ENCODE measurements at regions not wholly inside any gene's neighbourhood (a gene's known extent, or its start where the extent isn't known, plus 50 kb on each side); places are given as distances from the start of the nearest gene placed in this dataset.

DNA sequence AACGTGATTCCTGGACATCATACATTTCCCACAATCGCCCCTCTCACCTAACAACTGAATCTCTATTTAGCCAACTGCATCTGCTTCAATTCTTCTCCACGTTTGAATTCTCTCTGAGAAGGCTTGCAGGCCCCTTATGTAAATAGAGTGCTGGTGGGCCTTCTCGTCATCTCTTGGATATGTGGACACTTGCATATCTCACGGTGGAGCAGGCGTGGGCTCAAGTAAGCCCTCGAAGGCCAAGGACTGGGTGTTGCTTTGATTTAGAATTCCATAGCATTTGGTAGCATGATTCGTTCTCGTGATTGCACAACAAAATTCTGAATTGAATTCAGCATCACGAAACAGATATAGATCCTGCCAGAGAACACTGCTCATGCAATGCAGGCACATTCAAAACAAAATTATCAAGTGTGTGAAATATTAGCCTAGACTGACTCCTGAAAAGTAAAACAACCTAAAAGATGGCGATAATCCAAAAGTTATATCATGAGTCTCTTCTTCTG is 613.6 kb downstream of the TFAP2A start:
- TF ChIP-seq, protein P1, sequence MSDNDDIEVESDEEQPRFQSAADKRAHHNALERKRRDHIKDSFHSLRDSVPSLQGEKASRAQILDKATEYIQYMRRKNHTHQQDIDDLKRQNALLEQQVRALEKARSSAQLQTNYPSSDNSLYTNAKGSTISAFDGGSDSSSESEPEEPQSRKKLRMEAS (IDR thresholded peaks at IDR 0.05; ENCODE audit: insufficient read depth, insufficient read length): no peak
- TF ChIP-seq GATA2 (IDR thresholded peaks at IDR 0.05; ENCODE audit: insufficient read depth, insufficient read length, low read depth, low read length) (no peak), EZH2 (IDR thresholded peaks at IDR 0.05; ENCODE audit: borderline replicate concordance, low read depth, low read length, severe bottlenecking) (no peak), POLR2AphosphoS5 (IDR thresholded peaks at IDR 0.05; ENCODE audit: insufficient read depth, low read depth, low read length) (no peak), JUN (IDR thresholded peaks at IDR 0.05; ENCODE audit: borderline replicate concordance, insufficient read depth, insufficient read length, low read depth) (no peak), MYC (IDR thresholded peaks at IDR 0.05; ENCODE audit: low read depth, low read length) (no peak), POLR2A (IDR thresholded peaks at IDR 0.05; ENCODE audit: low read depth, low read length) (no peak), FOS (IDR thresholded peaks at IDR 0.05; ENCODE audit: borderline replicate concordance, insufficient read depth, low read length) (no peak)
- TF ChIP-seq, protein P2, sequence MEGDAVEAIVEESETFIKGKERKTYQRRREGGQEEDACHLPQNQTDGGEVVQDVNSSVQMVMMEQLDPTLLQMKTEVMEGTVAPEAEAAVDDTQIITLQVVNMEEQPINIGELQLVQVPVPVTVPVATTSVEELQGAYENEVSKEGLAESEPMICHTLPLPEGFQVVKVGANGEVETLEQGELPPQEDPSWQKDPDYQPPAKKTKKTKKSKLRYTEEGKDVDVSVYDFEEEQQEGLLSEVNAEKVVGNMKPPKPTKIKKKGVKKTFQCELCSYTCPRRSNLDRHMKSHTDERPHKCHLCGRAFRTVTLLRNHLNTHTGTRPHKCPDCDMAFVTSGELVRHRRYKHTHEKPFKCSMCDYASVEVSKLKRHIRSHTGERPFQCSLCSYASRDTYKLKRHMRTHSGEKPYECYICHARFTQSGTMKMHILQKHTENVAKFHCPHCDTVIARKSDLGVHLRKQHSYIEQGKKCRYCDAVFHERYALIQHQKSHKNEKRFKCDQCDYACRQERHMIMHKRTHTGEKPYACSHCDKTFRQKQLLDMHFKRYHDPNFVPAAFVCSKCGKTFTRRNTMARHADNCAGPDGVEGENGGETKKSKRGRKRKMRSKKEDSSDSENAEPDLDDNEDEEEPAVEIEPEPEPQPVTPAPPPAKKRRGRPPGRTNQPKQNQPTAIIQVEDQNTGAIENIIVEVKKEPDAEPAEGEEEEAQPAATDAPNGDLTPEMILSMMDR (IDR thresholded peaks at IDR 0.05; ENCODE audit: extremely low read depth in 1 of 2, insufficient read depth in 1 of 2, low read depth in 1 of 2, low read length in 2 of 2): no peak
- Histone ChIP-seq H4K20me1 (replicated peaks; ENCODE audit: control insufficient read depth, extremely low read depth, insufficient read depth, low read length) (no peaks in the 10 kb centered on the region), H2AFZ (ENCODE audit: low read depth, low read length) (no peak overlapping the region), H3K4me2 (ENCODE audit: insufficient read depth, low read length) (no peak overlapping the region), H3K36me3 (ENCODE audit: control insufficient read depth in 2 of 2, extremely low read depth in 1 of 2, insufficient read depth in 2 of 2, low read length in 2 of 2) (no peaks in the 10 kb centered on the region), H3K4me1 (ENCODE audit: control insufficient read depth, extremely low read depth, insufficient read depth, low read length) (no peaks in the 10 kb centered on the region), H3K9me3 (replicated peaks; ENCODE audit: control insufficient read depth, insufficient read depth, low read length) (no peaks in the 10 kb centered on the region), H3K27ac (ENCODE audit: insufficient read depth, low read depth, low read length) (no peak overlapping the region), H3K4me3 (replicated peaks in 1 of 3; ENCODE audit: insufficient read depth in 1 of 3, low read depth in 1 of 3, low read length in 3 of 3) (no peak overlapping the region), H3K9ac (replicated peaks; ENCODE audit: extremely low read depth, insufficient read depth, low read length) (no peak overlapping the region), H3K79me2 (ENCODE audit: control insufficient read depth, insufficient read depth, low read length) (no peaks in the 10 kb centered on the region), H3K27me3 (ENCODE audit: control insufficient read depth in 2 of 2, insufficient read depth in 2 of 2, low read length in 2 of 2) (no peaks in the 10 kb centered on the region), H3K9me1 (replicated peaks; ENCODE audit: control insufficient read depth, extremely low read depth, insufficient read depth, low read length) (no peaks in the 10 kb centered on the region)
- BruUV-seq (replicated peaks): no TSS peak
- ChIA-PET CTCF (no interaction called here), POLR2A (no interaction called here)
- no peak for DNase-seq (ENCODE audit: low read depth, low spot score)
- FAIRE-seq: no peak
- dilution Hi-C loops (cut with MboI; ENCODE audit: extremely low pct_ligation_motif_present, low sequenced_read_pairs): no loop called here
- intact Hi-C loops (cut with micrococcal nuclease): no loop called here
